ENCODE measurements at regions not wholly inside any gene's neighbourhood (a gene's known extent, or its start where the extent isn't known, plus 50 kb on each side); places are given as distances from the start of the nearest gene placed in this dataset.

DNA sequence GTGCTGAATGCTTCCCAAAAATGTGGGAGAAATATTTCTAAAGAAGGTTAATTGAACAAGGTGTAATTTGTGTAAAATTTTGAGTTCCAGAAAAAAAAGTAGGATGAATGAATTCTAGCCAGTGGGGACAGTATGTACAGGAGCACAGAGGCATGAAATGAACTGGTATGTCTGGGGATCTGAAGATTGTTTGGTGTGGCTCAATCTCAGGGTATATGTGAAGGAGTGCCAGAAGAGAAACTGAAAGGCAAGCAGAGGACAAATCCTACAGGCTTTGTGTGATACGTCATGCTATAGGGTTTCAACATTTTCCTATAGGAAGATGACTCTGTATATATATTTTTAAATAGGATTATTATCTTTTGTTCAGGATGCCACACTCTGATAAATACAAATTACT lies 126.9 kb downstream of the FAM181B start:
- Histone ChIP-seq H3K27me3 (ENCODE audit: low read depth) (no peaks in the 10 kb centered on the region), H3K4me3 (no peak overlapping the region), H3K36me3 (no peaks in the 10 kb centered on the region), H3K27ac (no peak overlapping the region), H3K9me3 (no peaks in the 10 kb centered on the region), H3K4me1 (no peaks in the 10 kb centered on the region)
- DNase-seq (no peak), ATAC-seq (no peak)
- intact Hi-C loops (cut with DNase I), result no loop called here
- TF ChIP-seq, protein P1, sequence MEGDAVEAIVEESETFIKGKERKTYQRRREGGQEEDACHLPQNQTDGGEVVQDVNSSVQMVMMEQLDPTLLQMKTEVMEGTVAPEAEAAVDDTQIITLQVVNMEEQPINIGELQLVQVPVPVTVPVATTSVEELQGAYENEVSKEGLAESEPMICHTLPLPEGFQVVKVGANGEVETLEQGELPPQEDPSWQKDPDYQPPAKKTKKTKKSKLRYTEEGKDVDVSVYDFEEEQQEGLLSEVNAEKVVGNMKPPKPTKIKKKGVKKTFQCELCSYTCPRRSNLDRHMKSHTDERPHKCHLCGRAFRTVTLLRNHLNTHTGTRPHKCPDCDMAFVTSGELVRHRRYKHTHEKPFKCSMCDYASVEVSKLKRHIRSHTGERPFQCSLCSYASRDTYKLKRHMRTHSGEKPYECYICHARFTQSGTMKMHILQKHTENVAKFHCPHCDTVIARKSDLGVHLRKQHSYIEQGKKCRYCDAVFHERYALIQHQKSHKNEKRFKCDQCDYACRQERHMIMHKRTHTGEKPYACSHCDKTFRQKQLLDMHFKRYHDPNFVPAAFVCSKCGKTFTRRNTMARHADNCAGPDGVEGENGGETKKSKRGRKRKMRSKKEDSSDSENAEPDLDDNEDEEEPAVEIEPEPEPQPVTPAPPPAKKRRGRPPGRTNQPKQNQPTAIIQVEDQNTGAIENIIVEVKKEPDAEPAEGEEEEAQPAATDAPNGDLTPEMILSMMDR (IDR thresholded peaks at IDR 0.05), result no peak

DNA sequence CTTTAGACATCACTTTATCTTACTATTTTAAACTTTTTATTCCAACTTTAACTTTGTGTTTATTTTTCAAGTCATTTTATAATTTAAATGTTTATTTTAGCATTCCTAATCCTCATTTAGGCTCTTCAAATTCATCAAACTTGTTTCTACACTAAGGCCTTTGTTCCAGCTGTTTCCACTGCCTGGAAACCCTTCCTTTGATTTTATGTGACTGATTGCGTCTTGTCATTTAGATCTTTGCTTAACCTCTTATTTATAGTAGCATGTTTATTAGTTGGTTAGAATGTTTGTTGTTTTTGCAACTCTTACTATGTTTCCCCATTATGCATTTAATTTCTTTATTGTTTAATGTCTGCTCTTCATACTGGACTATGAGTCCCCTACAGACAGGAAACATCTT lies 132.0 kb downstream of the FAM181B start:
- H3K27ac ChIP-seq, result no peak overlapping the region
- H3K36me3 ChIP-seq, result no peaks in the 10 kb centered on the region
- TF ChIP-seq, protein P1 (IDR thresholded peaks at IDR 0.05), result no peak
- no peaks in the 10 kb centered on the region for H3K27me3 ChIP-seq (ENCODE audit: low read depth)
- no peak overlapping the region for H3K4me3 ChIP-seq
- DNase-seq, result no peak
- no peaks in the 10 kb centered on the region for H3K9me3 ChIP-seq
- H3K4me1 ChIP-seq, result no peaks in the 10 kb centered on the region
- intact Hi-C loops (cut with DNase I), result no loop called here
- ATAC-seq, result no peak

DNA sequence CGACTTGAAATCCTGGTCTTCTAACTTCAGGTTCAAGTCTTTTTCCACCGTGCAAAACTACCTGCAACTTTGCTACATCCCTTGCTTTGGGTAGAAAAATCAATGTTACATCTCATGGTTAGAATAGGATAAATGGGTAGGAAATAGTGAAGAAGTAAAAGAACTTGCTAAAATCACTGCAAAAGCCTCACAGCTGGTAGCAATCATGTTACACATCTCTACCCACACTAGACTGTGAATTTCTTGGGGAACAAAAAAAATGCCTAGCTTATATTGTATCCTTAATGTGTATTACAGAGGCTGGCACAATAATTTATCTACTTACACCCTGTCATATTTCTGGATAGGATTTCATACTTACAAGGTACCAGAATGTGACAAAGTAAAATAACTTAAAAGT lies 133.8 kb downstream of the FAM181B start:
- intact Hi-C loops (cut with DNase I), result no loop called here
- Histone ChIP-seq H3K27ac (no peak overlapping the region), H3K36me3 (no peaks in the 10 kb centered on the region), H3K27me3 (ENCODE audit: low read depth) (no peaks in the 10 kb centered on the region), H3K9me3 (no peaks in the 10 kb centered on the region), H3K4me1 (no peaks in the 10 kb centered on the region), H3K4me3 (no peak overlapping the region)
- DNase-seq (no peak), ATAC-seq (no peak)
- TF ChIP-seq, protein P1 (IDR thresholded peaks at IDR 0.05), result no peak

DNA sequence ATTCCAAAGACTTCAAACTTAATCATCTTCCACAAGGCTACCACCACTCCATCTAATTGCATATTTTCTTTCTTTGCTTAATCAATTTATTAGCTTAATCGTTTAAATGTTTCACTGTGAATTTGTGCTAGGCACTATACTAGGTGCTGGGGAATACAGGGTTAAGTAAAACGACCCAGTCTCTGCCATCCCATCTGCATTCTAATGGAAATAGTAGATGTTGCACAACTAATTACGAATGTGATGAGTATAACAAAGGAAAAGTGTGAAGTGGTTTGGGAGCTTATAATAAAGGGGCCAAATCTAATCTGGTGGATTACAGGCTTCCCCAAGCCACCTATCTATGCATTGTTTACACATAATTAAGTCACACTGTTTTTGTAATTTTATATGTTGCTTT lies 147.1 kb downstream of the FAM181B start:
- no peak overlapping the region for H3K27ac ChIP-seq
- no peak for ATAC-seq
- no peaks in the 10 kb centered on the region for H3K36me3 ChIP-seq
- no peak for DNase-seq
- TF ChIP-seq, protein P1 (IDR thresholded peaks at IDR 0.05), result no peak
- no peaks in the 10 kb centered on the region for H3K27me3 ChIP-seq (ENCODE audit: low read depth)
- no peaks in the 10 kb centered on the region for H3K4me1 ChIP-seq
- H3K4me3 ChIP-seq, result no peak overlapping the region
- no peaks in the 10 kb centered on the region for H3K9me3 ChIP-seq
- intact Hi-C loops (cut with DNase I), result no loop called here

DNA sequence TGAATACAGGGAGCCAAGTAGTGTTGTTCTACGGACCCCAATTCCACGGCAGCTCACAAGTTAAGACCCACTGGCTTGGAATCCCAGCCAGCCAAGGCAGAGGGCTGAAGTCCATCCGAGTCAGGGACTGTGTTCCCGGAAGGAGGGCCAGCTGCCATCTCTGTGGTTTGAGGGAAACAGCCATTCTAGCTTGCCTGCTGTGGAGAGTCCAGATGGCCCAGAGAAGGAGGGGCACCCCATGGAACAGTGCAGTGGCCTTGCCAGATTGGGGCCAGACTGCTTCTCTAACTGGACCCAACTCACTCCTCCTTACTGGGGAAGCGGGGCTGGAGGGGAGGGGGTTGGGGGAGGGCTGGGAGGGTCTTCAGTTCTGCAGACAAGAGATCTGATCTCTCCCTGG lies 156.4 kb downstream of the FAM181B start:
- H3K4me1 ChIP-seq, result no peaks in the 10 kb centered on the region
- no peaks in the 10 kb centered on the region for H3K9me3 ChIP-seq
- H3K27me3 ChIP-seq (ENCODE audit: low read depth), result peaks cover 6% of the 10 kb centered on the region
- intact Hi-C loops (cut with DNase I), result no loop called here
- ATAC-seq (no peak), DNase-seq (no peak)
- TF ChIP-seq, protein P1 (IDR thresholded peaks at IDR 0.05), result no peak
- H3K4me3 ChIP-seq, result no peak overlapping the region
- no peak overlapping the region for H3K27ac ChIP-seq
- no peaks in the 10 kb centered on the region for H3K36me3 ChIP-seq

DNA sequence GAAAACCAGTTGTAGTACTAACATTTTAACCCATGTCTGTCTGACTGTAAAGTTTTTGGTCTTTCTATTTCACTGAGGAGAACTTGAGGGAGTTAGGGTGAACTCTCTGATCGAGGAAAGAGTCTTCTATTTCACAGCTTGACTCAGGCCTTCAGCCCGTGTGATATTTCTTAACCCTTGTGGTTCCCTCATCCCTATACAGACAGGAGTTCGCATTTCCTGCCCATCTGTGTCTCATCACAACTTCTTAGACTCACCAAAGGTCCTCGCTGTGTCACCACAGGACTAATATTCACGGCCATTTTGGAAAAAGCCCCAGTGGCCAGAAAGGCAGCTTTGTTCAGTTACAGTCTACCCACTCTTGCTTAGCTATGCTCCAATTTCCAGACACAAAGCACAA lies 172.8 kb downstream of the FAM181B start:
- DNase-seq (no peak), ATAC-seq (no peak)
- no peaks in the 10 kb centered on the region for H3K36me3 ChIP-seq
- H3K27me3 ChIP-seq (ENCODE audit: low read depth), result no peaks in the 10 kb centered on the region
- TF ChIP-seq, protein P1 (IDR thresholded peaks at IDR 0.05), result no peak
- H3K27ac ChIP-seq, result no peak overlapping the region
- no peak overlapping the region for H3K4me3 ChIP-seq
- no peaks in the 10 kb centered on the region for H3K9me3 ChIP-seq
- no peaks in the 10 kb centered on the region for H3K4me1 ChIP-seq
- intact Hi-C loops (cut with DNase I), result no loop called here

Data from lower lobe of right lung (tissue), 2 donors.